SKM-1 treated with dmso at 0.1 percent for 144 hours (cell line): ENCODE measurements at regions not wholly inside any gene's neighbourhood (a gene's known extent, or its start where the extent isn't known, plus 50 kb on each side); places are given as distances from the start of the nearest gene placed in this dataset.
"Not testable (repeated sequence)": the region's sequence is repeated elsewhere in the genome, so short reads cannot be mapped to it uniquely, and the experiment has no call there.

Experiments used
- DNase-seq: peaks from one replicate; lab custom pipeline; 2025; ENCODE audit not compliant: unreplicated experiment; lab: John Stamatoyannopoulos, UW

DNA sequence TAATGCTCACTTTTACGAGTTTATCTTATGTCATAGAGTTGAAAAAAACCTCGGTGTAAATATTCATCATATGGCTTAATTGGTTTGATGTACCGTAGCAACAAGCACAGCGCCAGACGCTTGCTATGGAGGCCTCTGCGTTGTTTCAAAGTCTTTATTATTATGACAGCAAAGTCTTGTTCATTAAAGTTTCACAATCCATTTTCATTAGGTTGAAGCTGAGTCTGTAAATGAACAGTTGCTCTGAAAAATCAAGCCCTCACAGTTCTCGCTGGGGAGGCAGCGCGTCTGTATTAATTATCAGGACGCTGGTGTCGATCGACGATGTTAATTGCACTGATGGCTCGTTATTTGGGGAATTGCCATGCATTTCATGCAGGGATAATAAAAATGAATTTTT, 185.6 kb downstream of the INSC start:
- no peak for DNase-seq

DNA sequence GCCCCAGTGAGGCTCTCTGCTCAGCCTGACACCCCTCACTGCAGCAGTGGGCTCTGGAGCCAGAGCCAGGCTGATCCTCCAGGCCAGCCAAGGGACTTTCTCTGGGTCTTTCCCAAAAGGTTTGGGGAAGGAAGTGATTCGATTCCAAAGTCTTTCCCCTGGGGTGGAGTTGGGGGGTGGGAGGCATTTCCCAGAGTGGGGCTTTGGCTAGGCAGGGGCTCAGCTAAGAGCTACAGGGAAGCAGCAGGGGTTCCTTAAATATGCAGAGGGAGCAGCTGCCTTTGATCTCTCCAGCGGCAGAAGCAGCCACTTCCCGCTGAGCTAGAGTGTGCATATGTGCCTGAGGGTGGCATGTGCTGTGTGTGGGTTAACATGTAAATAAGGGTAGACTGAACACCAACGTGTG, 192.9 kb downstream of the INSC start:
- no peak for DNase-seq

DNA sequence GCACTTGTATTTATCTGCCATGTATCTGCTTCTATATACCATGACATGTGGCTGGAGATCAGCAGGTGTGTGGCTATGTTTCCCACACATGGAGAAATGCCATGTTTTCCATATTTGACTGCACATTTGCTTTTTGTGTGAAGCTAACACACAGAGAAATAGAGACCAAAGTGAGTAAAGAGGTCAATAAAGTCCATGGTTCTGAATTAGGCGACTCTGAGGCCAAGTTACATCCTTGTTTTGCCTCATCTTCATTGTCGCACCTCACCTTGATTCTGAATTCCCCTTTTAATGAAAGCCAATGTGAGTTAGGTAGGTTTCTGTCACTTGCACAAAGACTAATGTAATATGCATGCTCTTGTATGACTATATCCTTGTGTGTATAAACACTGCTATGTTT, 194.1 kb downstream of the INSC start:
- no peak for DNase-seq

DNA sequence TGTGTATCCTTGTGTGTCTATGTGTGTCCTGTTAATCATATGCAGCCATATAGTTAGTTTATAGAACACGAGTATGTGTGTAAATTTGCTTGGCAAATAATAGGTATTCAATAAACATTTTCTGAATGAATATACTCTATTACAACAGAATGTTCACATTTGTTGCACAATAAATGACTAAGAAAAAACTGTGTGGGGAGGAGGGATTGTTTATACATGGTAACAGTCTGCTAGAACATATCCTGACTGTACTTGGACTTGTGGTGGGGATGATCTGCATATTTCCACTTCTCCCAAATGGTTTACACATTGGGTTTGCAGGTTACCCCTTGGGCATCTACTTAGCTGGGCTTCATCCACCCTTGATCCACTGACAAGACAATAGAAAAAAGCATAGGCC, 194.6 kb downstream of the INSC start:
- DNase-seq, result no peak

DNA sequence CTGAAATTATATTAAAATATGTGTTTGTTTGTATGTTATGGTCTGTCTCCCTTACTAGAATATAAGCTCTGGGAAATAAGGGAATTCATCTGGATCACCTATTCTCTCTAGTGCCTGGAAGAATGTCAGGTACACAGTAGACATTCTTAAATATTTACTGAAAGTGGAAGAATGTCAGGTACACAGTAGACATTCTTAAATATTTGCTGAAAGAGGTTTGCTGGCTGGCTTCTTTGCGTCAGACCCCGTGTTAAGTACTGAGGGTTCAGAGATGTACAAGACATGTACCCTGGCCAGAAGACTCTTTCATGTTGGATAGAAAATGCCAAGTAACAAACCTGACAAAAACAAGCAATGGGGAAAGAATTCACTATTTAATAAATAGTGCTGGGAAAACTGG, 199.1 kb downstream of the INSC start:
- DNase-seq, result no peak

DNA sequence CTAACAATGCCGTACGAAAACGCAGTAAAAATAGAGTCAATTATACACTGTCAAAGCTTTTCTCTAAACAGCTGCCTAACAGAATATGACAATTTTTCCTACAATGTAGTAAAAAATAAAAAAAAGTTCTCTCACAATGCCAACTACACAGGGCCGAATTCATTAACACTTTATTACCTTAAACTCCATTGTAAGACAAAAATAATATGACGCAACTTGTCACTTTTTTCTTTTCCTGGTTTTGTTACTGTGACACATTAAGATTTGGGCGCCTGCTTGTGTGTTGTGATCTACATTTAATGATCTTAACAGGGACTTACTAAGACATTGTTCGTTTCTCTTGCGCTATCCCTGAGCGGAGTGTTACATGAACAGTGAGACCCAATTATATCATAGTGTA, 204.1 kb downstream of the INSC start:
- DNase-seq, result no peak

DNA sequence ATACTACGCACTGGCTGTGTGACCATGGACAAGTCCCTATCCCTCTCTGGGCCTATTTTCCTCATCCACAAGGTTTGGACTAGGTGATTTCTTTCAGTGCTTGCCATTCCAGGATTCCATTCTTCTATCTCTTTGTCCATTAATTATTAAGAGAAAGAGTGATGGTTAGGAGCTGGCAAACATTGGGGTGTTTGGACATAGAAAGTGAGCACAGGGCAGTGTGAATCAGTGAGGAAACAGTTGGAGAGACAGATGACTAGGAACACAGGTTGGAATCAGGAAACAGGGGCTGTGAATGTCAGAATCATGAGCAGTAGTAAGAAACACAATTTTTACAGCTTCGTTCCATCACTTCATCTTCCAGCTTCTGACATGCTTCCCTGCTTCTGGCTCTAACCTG, 211.8 kb downstream of the INSC start:
- no peak for DNase-seq

DNA sequence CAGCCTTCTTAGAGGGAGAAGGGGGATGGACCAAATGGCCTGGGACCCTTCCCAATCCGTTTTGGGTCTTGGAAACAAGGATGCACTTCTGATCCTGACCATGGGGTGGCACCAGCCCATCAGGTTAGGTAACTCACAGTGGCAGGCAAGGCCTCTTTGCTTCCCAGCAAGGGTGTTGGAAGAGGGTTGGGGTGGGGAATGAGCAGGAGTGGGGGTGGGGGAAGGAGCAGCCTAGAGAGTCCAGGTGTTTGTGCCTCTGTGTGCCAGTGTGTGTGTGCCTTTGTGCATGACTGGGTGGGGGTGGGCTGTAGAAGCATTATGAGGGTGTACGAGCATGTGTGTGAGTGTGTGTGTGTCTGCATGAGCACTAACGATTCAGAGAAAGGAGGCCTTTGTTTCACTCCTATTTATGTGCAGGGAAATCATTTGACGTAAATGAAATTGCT, 213.1 kb downstream of the INSC start:
- no peak for DNase-seq

DNA sequence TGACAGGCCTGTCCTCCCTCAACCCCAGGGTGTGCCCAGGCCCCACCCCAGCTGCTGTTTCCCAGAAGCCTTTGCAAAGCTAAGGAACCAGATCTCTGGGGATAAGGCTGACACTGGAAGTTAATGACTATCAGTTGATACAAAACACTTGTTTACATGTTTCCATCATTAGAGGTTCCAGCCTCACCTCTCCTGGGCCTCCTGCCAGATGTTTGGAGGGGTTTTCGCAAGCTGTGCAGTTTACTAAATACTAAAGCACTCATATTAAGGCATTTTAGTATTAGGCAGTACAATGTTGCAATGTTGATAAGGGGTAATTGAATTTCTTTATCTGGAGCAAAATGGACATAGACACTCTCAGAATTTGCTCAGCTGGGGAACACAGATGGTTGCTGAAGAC, 218.7 kb downstream of the INSC start:
- DNase-seq, result no peak

DNA sequence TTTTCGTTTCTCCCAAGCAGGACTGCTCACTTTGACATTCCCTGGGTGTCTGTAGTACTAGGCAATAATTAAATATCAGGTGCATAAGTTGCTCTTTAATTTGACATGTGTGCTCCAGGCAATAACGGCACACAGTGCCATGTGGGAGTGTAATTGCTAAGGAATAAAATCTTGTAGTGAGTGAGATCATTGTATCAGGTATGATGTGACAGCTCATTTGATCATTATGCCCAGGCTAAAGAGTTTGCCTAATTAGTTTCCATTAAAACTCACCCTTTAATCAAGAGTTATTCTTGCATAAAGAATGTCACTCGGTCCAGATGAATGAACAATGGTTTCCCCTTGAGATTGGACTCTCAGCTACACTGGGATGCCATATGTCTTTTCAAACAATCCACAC, 220.0 kb downstream of the INSC start:
- no peak for DNase-seq

DNA sequence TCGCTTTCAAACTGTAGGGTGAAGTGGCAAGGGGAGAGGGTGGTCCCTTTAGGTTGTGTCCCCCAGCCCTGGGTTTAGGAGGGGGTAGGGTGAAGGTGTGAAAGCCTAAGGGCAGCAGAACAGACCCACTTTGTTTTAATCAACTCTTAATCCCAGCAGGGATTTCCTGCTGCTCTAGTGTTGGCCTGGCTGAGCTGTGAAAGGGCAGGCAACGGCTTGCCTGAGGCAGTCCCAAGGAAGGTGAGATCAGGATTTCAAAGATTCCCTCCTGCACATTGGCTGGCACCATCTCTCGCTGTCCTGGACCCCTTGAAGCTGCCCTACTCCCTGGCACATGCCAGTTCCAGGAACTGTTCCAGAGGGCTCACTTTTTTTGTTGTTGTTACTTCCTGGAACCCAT, 221.3 kb downstream of the INSC start:
- no peak for DNase-seq

DNA sequence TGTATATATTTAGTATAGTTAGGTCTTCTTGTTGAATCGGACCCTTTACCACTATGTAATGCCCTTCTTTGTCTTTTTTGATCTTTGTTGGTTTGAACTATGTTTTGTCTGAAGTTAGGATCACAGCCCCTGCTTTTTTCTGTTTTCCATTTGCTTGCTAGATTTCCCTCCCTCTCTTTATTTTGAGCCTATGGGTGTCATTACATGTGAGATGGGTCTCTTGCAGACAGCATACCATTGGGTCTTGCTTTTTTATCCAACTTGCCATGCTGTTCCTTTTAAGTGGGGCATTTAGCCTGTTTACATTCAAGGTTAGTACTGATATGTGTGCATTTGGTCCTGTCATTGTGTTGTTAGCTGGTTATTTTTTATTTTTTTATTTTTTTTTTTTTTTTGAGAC, 224.6 kb downstream of the INSC start:
- no peak for DNase-seq

DNA sequence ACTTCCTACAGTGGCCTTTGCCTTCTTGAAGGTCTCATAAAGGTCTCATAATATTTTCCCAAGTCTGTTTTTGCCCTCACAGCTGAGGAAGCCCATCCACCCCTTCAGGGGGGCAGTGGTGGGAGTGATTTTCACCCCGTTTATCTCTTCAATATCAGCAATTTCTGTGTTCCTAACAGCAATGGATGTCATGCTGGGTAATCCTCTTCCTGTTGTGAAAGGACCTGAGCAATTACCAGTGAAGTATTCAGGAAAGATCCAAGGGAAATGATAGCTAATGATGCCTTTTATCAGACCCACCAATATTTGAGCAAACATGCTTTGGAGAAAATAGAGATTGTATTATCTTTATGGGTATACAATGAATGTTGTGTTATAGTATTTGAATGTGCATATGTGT, 226.9 kb downstream of the INSC start:
- DNase-seq, result no peak

DNA sequence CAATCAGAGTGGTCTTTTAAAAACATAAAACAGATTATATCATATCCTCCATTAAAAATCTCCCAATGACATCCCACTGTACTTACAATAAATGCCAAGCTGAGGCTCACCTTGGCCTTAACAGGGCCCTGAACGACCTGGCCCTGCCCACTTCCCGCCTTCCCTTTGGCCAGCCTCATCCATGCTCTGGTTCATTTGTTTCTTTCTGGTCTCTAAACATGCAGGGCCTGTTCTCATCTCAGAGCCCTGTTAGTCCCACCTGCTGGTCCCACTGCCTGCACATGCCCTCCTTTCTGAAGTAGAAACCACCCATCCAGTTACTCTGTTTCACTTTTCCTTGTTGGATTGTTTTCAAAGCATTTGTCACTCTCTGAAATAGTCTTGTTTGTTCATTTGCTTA, 227.4 kb downstream of the INSC start:
- DNase-seq, result no peak

DNA sequence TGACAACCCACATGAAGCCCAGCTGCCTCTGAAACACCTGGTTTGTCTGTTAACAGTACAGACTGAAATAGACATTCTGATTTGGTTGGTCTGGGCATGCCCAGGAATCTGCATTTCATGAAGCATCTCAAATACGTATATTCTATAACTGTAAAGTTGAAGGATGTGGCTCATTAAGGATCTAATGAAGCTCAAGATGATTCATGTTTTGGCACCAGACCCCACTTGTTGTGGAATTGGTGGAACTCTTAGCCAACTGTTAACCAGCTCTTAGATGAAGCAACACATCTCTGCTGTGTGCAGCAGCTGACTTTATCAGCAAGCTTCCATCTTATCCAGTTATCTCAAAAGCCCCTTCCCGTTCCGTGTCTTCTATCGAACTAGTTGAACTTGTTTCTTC, 232.2 kb downstream of the INSC start:
- no peak for DNase-seq

DNA sequence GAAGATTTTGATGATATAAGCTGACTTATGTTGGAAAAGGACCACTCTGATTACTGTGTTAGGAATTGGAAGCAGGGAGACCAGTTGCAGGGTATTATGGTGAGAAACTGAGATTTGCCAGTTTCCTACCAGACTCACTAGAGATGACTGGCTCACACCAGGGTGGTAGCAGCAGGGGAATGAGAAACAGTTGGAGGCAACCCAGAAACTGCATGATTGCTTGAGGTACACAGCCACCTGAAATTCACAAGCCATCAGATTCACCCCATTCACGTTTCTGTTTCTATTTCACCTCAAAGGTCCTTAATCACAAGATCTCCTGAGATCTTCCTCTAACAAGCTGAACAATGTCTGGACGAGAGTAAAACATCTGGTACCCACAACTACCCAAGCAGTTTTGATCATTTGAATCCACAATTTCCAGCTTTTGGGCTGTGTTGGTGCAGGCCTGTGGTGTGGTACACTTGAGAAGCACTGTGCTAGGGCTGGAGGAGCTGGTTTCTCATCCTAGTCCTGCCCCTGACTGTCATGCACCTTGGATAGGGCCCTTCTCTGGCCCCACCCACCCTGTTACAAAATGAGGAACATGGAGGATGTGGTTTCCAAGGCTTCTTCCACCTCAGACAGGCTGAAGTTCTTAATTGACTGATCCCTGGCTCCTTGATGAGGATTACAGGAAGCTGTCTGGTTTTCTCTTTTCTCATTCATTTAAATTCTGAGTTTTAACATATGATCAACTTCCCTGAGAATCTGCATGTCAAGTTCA, 233.4 kb downstream of the INSC start:
- peak; percentile 62 for DNase-seq

DNA sequence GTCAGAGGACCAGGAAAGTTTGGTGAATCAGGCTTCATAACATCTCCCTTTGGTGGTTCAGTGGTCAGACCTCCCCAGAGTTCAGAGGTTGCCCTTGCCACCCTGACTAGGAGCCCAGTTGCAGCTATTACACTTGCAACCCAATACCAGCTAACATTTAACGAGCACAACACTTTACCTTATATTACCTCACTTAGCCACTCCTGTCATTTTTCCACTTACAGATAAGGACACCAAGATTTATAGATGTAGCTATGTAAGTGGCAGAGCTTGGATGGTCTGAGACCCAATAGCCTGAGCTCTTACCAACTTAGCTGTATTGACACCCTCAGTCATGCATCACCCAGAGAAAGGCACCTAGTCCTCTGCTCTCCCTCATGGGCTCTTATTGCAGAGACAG, 234.7 kb downstream of the INSC start:
- no peak for DNase-seq

DNA sequence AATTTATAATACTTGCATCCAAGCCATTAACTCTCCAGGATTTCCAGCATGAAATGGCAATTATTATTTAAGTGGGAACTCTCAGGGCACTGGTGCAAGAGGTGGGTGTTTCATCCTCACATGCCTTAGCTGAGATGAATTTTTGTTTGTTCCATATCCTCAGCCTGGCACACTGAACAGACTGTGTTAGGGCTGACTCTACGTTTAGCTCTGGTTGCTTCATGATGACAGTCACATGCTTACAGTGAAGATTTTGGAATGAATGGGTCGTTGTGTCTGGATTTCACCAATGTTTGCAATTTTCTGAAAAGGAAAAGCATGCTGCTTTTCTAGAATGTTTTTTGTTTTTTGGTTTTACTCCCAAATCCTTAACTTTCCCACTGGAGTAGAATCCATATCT, 246.6 kb downstream of the INSC start:
- DNase-seq, result no peak

DNA sequence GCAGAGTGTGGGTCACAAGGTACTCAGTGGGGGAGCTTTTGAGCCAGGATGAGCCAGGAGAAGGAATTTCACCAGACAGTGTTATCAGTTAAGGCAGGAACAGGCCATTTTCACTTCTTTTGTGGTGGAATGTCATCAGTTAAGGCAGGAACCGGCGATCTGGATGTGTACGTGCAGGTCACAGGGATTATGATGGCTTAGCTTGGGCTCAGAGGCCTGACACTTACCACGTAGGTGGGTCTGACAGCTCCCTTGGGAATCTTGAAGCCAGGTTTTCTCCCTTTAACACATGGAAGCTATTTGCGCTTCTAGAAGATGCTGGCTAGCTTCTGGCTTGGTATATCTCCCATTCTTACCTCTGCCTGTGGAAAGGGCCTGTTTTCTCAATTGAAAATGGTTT, 250.6 kb downstream of the INSC start:
- DNase-seq, result not testable (repeated sequence)

DNA sequence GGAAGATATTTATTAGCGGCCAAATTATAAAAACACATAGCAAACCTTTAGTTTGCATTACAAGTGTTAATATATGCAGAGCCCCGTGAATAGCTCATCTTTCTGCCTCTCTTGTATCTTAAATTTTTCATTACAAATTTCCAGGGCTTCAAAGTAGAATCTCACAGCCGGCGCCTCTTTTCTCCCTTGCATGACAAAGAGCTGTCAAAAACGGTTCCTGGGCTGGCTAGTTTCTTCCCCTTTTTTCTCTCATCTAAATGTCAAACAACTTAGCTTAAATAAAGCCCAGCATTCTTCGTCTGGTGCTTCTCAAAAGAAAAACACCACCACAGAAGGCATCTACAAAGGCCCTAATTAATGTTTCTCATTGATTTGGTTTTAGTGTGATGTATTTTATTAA, 253.0 kb downstream of the INSC start:
- DNase-seq, result no peak

DNA sequence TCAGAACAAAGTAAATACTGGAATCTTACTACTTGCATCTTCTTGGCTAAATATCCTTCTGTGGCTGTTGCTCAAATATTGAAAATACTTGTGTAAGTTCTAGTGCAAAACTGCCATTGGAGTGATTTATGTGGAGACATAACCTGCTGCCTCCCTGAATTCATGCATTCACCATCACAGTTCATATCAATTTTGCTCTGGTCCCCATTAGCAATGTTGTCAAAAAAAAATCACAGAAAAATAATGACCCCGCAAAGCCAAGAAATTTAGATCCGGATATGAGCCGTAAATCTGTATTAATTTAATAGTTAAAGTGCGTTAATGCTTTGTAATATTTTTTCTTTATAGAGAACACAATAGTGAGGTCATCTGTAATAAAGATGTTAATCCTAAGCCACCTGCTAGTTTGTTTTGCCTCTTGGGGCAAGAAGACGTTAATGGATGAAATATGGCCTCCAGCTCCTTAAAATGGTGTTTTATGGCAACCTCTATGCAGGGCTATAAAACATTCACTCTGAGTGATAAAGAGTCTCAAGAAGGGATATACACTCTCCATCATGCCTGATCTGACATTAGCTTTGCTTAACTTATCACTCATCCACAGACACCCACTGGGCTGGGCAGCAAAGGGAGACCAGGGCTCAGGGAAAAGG, 255.9 kb downstream of the INSC start:
- DNase-seq, result no peak

DNA sequence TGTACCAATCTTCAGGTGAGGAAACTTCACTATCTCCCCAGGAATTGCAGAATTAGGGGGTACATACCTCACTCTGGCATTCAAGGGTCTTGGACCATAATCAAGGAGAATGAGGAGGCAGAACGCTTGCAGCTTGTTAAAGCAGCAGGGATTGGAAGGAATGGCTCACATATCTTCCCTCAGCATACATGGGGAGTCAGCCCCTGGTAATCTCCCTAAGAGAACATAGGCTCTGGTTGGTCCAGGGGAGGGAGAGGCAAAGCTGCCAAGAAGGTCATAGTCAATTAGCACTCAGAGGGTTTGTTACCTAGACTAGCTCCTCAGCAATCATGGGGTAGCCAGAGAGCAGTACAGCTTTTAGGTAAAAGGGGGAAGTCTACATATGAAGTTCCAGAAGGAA, 256.8 kb downstream of the INSC start:
- DNase-seq, result no peak

DNA sequence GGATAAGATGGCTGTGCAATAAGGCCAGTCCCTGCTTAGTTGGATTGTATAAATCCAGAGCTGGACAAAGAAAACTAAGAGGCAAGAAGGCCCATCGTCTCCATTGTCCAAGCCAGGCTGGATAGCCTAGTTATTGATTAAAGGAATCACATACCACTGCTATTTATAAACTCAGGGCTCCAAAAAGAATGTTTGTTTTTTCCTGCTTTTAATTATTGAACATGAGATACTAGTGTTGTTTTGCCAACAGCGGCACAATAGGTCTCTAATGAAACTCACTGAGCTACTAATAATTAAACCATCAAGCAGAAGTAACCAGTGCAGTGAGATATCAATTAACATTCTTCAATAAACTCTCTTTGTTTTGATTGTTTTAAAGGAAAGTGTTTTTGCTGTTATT, 259.7 kb downstream of the INSC start:
- no peak for DNase-seq
